Hematopoietic multipotent progenitor cell treated with erythropoietin and hydrocortisone succinate and interleukin-3 and kit ligand, for 17 days (in vitro differentiated cells): ENCODE measurements at regions not wholly inside any gene's neighbourhood (a gene's known extent, or its start where the extent isn't known, plus 50 kb on each side); places are given as distances from the start of the nearest gene placed in this dataset.
"Not testable (repeated sequence)": the region's sequence is repeated elsewhere in the genome, so short reads cannot be mapped to it uniquely, and the experiment has no call there.

Experiments
- DNase-seq: peaks from one replicate; pipeline ENCODE4 v3.0.0-alpha.2; 2015; ENCODE audit warnings: low spot score

DNA sequence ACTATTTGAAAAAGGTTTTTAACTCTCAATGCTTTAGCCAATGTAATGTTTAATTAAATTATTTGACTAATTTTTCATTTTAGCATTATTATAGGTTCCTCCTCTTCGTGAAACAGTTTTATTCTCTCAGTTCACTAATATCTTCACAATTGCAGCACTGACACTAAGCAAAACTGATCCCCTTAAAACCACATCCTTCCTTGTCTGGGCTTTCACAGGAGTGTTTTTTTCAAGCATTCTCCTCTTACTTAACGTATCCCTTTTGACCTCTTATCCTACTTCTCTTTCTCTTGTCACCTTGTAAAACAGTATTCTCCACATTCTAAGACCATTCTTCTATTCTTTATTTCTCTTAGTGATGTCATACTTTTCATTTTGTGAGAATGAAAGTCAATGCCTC is 112.8 kb downstream of the DSC3 start:
- no peak for DNase-seq

DNA sequence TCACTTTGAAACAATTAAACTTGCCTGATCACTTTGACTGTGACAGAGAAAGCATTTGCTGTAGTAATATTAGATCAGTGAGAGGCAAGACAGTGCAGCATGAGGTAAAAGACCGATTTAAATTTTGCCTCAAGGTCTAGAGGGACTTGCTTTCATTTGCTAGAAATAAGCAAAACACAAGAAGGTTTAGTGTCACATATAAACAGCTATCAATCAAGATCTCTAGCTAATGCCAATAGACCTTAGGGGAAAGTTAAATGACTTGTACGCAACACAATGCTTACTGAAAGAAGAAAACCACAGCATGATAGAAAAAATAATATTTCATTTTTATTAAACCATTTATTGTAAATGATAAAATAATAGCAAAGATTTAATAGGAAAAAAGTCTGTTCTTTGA is 113.5 kb downstream of the DSC3 start:
- no peak for DNase-seq

DNA sequence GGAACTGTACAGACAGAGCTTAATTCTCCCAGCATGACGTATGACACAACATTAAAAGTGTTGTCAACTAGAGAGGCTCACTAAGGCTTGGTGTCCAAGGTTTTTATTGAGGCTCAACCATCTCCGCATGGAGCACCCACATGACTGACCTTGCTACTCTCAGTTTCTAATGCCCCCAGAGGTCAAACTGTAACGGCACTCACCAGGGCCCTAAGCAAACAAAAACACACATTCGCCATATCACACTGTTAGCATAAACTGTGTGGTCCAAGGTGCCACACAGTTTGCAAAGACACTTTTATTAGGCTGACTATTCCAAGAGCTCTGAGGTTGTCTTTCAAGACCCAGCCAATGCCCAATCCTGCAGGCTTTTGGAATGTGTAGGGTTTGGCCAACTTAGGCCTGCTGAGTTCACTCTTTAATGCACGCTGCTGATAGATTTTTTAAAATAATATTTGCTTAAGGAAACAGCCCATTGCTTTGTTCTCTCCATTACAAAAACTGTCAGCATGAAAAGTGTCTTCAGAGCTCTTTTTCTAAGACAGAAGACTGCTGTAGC is 114.9 kb downstream of the DSC3 start:
- no peak for DNase-seq

DNA sequence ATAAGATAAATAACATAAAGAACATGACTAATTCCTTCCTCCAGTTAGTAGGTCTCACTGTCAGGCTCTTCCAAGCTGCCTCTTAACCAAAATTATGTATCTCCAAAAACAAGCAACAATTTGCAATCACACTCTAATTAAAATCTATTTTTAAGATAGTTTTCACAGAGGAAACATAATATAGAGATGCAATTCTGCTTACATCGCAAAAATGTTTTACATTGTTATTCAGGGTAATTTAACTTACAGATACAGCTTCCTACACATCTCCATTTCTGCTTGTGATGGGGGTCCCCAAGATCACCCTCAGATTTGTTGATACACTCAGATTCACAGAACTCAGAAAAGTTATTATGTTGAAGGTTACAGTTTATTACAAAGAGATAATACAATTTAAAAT is 115.5 kb downstream of the DSC3 start:
- DNase-seq, result no peak

DNA sequence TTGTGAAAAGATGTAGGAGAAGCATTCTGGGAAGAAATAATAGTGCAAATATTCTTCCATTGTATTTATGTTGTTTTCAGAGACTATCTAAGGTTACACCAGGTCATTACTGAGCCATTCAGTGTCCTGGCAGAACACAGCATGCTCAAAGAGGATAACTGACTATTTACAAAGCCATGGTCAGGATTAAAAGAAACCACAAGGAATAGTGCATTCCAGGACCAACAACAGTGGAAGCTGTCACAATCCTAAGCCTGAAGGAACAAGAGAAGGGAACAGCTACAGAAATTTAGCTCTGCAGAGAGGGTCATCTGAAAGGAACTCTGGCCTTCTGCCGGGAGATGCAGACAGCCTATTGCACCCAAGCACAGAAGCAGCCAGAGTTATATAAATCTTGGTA is 116.7 kb downstream of the DSC3 start:
- DNase-seq, result no peak

DNA sequence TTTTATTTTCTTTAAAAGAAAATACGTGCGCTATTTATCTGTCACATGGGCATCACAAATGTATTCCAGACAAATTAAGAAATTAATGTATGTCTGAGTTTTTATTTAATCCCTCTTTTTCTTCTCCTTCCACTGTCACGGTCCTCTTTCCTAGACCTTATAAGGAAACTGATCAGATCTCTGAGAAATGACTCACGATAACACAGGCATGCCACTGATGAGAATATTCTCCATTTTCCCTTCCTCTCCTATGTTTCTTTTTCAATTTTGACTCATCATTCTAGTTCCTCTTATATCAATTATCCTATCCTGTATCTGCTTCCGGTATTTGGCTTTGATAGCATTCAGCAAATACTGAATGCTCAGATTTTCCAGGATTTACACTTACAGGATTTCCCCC is 121.8 kb downstream of the DSC3 start:
- no peak for DNase-seq

DNA sequence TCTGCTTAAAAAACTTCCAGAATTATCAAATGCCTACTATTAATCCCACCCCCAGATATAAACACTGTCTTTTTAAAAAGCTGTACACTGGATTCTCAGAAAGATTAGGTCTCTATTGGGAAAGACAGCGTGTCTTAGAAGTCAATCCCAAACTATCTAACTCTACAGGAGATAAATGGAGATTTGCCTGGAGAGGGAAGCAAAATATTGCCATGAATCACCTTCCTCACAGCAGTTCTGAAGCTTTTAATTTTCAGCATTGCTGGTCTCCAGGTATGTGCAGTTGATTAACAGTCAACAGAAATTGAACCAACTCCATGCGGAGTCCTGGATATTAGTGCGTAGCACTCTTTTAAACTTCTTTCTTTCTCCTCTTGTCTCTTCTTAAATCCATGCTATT is 122.2 kb downstream of the DSC3 start:
- no peak for DNase-seq

DNA sequence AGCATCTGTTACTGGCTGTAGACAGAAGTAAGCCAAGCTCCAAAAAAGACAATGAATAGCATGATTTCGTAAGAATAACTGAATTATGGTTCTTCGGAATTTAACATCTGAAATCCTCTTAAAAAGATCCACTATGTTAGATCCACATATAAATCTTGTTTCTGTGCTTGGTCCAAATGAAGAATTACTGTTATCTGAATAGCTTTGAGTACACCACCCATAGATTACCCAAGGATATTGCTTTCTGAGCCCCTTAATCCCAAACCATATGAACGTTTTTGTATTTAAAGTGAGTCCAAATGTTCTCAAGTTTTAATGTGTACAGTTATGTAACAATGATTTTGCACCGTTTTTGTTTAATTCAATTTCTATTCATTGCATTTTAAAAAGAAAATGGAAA is 124.9 kb downstream of the DSC3 start:
- no peak for DNase-seq

DNA sequence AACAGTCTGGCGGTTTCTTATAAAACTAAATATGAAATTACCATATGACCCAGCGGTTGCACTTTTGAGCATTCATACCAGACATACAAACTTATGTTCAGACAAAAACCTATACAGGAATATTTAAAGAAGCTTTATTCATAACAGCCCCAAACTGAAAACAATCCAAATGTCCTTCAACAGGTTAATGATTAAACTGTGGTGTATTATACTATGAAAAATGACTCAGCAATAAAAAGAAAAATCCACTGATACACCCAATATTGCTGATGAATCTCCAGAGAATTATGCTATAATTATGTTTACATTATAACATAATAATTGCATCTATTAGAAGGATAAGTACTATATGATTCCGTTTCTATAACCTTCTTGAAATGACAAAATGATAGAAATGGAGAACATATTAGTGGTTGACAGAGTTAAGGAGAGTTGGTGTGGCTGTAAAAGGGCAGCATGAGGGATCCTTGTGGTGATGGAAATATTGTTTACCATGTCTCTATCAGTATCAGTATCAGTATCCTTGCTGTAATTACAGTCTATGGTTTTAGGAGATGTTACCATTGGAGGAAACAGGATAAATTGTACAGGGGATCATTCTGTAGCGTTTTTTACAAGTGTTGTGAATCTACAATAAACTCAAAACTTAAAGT is 127.1 kb downstream of the DSC3 start:
- DNase-seq, result no peak

DNA sequence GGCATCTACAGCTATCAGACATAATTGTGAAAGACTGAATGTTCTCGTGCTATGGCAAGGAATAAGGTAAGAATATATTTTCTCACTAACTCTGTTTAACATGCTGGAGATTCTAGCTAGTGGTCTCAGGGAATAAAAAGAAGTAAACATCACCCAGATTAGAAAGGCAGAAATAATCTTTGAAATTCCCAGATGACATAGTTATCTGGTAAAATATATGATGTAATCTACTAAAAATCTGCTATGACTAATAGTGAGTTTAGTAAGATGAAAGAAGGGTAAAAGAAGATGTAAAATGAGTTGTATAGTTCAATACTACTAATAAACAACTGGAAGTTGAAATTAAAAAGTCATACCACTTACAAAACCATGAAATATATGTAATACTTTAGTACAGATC is 134.2 kb downstream of the DSC3 start:
- DNase-seq, result no peak

DNA sequence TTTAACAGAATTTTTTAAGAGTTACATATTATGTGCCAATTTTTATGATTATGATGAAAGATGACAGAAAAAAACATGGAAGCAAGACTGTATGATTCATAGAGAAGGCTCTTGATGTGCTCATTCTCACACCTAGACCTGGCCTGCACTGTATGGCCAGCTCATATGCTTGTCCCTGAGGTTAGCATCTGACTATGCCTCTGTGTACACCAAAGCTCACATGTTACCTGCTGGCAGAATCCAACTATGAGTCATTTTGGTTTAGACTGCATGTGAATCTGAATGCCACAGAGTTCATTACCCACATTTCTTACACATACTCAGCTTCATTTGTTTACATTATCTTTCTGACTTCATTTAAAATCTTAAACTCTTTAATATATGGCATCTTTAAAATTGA is 139.0 kb downstream of the DSC3 start:
- DNase-seq, result no peak

DNA sequence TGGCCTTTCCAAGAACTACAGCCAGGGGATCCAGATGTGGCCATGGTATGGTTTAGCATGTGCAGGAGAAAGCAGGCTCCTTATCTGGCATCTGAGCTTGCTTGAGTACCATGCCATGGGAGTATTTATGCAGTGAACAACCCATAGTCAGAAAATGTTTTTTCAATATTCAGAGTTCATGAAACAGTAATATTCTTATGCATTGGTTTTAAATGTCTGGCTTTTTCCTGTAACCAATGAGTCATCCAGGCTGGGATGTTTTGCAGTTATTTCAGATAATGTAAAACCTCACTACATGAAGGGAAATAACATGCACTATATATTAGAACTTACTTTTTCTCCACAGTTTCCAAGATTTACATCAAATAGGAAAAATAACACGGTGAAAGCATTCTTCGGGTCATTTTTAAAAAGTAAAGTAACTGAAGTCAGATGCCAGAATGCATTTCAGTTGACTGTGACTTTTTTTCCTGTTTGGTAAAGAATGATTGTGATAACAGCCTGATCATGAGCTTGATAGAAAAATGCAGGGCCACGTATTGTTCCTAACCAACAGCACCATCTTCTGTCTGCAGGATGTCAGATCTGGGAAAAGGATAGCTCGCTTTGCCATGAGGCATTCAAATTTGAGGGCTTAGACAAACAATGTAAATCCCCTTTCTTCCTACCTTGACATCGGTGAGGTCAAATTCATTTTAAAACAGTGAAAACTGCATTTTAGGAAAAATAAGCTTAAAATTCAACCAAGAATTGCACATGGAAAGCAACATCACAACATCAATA is 152.8 kb downstream of the DSC3 start:
- no peak for DNase-seq

DNA sequence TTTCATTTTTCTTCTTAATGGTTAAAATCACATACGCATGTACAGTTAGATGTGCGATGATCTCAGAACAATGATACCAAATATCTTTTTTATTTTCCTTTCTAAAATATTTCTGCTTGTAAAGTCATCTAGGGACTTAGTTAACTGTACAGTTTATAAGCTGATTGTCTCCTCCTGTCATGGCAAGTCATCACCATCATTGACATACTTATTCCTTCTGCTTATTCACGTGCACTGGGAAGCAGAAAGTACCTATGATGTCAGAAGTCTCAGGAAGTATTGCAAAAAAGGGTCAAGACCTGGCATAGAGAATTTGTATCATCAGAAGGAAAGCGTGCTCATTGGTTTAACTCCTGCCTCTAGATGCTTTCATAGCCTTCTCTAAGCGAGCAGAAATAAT is 154.2 kb downstream of the DSC3 start:
- DNase-seq, result no peak

DNA sequence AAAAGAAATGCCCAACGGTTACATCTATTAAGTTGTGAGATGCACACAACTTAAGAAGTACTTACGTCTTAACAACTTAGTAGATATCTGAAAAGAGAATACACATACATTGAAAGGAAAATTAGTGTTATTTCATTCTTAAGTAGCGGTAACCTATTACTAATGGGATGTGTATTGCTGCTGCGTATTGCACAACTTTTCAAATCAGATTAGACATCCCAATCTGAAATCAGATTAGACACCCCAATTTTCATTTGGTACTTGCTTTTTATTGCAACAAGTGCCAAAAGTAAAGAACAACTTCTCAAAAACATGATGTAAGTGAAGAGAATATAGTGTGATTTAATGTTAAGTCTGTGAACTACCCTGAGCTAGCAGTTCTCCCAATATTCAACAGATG is 155.5 kb downstream of the DSC3 start:
- no peak for DNase-seq

DNA sequence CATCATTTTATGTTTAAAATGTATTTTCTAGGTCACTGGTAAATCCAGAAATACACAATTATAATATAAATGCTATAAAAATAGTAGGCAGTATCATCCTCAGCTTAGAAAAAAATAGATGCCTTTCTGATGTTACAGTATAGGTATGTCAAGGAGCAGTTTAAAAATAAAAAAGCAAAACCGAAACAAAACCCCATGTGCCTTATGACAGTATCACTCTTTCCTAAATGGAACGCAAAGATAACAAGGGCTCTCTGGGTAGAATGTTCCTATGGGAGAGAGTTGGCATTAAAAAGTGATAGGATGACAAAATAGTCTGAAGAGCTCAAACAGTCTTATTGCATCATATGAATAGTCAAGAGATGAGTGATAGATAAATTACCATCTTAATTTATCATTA is 172.1 kb downstream of the DSC3 start:
- DNase-seq, result no peak

DNA sequence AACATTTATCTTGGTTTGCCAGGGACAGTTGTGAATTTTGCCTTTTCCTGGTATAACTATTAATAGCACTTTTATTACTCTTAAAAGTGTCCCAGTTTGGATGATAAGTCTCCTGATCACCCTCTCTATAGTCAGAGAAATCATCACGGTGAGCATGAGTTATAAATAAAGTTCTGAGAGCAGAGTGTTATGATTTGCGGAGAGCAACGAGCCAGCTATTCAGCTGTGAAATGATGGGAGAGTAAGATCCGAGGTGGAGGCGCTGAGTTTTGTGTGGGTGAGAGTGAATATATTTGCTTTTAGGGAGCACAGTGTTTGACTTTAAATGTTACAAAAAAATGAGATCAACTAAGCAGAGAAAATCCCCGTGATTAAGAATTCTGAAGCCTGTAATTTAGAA is 179.6 kb downstream of the DSC3 start:
- no peak for DNase-seq

DNA sequence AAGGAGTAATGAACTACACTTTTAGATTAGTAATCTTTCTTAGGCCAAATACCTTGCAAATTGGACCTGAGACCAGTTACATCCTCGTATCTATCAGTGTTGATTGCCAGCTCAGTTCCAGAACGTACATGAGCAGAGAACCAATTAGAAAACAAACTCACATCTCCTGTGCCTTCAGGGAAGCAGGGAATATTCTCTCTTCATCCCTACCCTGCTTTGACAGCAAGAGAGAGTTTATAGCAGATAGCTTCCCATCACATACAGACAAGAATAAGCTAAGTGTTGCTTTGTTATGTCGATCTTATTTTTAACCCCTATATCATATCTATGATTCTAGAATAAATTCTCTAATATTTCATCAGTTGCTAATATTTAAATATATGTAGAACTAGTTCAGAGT is 181.8 kb downstream of the DSC3 start:
- DNase-seq, result no peak

DNA sequence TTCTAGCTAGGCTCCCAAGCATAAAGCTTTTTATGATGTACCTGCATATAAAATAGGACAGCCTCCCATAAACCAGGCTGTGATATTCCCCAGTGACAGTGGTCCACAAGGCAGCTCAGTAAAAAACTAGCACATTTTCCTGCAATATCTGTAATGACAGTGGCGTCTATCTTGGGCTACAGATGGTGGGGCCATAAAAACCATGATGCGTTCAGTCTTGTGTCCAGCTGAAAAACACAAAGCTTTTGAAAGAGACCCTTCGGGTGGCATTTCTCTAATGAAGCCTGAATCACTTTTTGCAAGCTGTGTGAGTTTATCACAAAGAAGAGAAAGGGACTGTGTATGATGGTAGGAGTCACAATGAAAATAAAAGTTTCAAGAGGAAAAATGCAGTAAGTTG is 183.5 kb downstream of the DSC3 start:
- DNase-seq, result no peak

DNA sequence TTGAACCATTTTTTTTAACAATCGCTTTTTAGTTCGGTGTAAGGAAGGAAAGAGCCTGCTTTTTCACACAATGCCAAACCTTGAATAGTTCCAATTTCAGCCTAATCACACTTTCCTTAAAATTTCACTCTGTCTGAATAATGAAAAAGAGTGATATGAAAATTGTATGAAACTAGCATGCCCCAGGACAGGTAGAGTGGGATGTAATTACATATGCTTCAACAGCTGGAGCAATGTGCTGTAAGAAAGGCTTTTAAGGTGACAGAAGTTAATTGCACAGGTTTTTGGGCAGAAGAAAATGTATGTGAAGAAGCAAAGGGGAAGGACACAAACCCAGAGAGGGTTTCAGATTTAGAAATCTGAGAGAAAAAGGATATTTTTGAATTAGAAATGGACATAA is 184.0 kb downstream of the DSC3 start:
- no peak for DNase-seq

DNA sequence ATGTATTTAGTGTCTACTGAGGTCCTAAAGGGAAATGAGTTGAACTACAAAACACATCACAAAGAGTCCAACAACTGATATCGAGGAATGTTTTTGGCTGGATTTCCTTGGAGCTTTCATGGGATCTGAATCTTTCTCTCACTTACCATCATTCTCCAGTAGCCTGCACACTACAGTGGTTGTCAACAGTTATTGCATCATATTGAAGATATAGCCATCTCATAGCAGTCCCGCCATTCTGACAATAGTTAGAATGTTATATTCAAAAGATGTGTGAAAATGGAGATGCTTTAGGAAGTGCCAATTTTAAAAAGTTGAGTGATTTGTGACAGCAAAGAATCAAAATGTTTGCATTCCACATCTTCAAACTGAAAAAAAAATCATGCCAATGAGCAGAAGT is 186.8 kb downstream of the DSC3 start:
- no peak for DNase-seq

DNA sequence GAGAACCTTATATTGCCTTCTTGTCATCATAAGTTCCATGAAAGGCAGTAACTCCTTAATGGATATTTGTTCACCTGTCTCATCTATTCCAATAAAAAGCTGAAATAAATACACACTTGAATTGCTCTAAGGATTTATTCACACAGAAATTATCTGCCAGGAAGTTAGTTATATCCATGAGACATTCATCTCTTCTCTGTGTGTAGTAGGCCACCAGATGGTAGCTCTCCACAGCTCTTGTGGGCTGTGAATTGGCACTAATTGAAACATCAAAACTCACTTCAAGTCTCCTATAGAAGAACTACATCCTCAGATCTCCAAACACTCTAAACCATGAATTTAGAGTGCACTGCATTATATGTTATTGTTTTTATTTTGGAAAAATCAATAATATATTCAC is 189.6 kb downstream of the DSC3 start:
- no peak for DNase-seq

DNA sequence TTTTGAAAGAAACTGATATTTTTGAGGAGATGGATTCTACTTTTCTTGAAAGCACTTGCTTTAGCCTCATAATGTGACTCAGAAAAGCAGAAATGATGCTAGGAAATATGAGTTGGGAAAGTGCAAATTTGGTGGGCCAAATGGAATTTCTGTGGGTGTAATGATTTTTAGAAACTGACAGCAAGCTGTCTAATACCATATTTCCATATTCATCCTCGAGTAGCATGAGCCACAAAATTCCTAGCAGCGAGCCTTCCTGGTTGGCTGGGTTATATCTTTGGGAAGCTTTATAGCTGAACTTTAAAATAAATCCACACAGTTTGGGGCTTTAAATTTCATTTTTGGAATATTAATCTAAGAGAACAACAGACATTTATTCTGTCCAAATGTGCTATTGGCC is 190.0 kb downstream of the DSC3 start:
- DNase-seq, result no peak

DNA sequence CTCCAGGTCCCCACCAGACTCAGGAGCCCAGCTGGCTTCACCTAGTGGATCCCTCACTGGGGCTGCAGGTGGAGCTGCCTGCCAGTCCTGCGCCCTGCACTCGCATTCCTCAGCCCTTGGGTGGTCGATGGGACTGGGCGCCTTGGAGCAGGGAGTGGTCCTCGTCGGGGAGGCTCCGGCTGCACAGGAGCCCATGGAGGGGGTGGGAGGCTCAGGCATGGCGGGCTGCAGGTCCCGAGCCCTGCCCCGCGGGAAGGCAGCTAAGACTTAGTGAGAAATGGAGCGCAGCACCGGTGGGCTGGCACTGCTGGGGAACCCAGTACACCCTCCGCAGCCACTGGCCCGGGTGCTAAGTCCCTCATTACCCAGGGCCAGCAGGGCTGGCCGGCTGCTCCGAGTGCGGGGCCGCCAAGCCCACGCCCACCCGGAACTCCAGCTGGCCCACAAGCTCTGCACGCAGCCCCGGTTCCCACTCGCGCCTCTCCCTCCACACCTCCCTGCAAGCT is 203.4 kb downstream of the DSC3 start:
- DNase-seq, result not testable (repeated sequence)

DNA sequence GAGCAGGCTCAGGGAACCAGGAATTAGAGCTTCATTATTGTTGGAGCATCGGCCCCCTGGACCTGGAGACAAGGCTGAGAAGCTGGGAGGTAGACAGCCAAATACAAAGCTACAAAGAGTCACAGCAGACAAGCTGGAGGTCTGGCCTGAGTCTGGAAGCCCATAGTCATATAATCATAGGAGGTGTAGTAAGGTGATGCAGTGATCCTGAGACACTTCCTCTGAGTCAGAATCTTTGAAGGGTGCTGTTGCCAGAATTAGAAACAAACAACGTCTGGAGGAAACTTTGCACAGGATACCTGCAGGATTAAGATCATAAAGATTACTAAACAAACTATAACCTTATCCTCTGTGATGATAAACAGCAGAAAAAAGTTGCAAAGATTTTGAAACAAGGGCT is 213.8 kb downstream of the DSC3 start:
- no peak for DNase-seq
